GM12875 (cell line): ENCODE measurements at regions not wholly inside any gene's neighbourhood (a gene's known extent, or its start where the extent isn't known, plus 50 kb on each side); places are given as distances from the start of the nearest gene placed in this dataset.

Experiments
- H3K4me3 ChIP-seq: one replicate; pipeline ENCODE4 v1.5.1; 2011; ENCODE audit warnings: low read depth, low read length, control low read depth
- CTCF ChIP-seq: IDR thresholded peaks from 2 replicates; pipeline ENCODE4 v1.5.1; 2011; ENCODE audit warnings: low read depth, mild to moderate bottlenecking, control low read depth, inconsistent platforms, low read length, moderate library complexity, borderline replicate concordance; ENCODE audit not compliant: insufficient read depth

- no peak overlapping the region for H3K4me3 ChIP-seq
These were observed 251.1 kb upstream of the IRX5 start for GRCh38 chr16:54679531-54679930.

GRCh38 chr16:54677308-54677950 is 253.2 kb upstream of the IRX5 start:
- no peak overlapping the region for H3K4me3 ChIP-seq
- no peak for TF ChIP-seq CTCF

More at GRCh38 chr16:54679531-54679930, 251.1 kb upstream of the IRX5 start:
- no peak for TF ChIP-seq CTCF

- no peak overlapping the region for H3K4me3 ChIP-seq
- TF ChIP-seq CTCF = no peak
These were observed 257.4 kb upstream of the IRX5 start for GRCh38 chr16:54673313-54673712.

- TF ChIP-seq CTCF = no peak
- no peak overlapping the region for H3K4me3 ChIP-seq
These were observed 258.2 kb upstream of the IRX5 start for GRCh38 chr16:54672500-54672899.

GRCh38 chr16:54657709-54658102 is 273.0 kb upstream of the IRX5 start:
- H3K4me3 ChIP-seq = no peak overlapping the region
- TF ChIP-seq CTCF = no peak

- H3K4me3 ChIP-seq = no peak overlapping the region
- no peak for TF ChIP-seq CTCF
These were observed 273.5 kb upstream of the IRX5 start for GRCh38 chr16:54657058-54657708.

GRCh38 chr16:54655121-54655590 is 275.5 kb upstream of the IRX5 start:
- TF ChIP-seq CTCF = no peak
- no peak overlapping the region for H3K4me3 ChIP-seq
